ENCODE measurements at regions not wholly inside any gene's neighbourhood (a gene's known extent, or its start where the extent isn't known, plus 50 kb on each side); places are given as distances from the start of the nearest gene placed in this dataset.

DNA sequence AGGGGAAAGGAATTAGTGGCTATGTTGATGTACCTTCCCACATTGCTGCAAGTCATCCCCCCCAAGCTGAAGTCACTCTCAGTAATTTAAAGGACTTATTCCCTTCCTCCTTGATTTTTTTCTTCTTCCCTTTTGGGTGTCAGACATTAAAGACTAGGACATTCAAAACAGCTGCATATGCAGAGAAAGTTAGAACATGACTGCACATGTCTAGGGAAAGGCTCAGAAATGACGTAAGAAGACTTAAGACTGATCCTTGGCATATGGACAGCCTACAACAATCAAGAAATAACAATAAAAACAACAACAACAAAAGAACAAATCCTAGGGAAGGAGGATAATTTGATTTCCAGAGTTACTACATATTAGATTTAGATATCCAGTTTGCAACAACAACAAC lies 997.5 kb downstream of the TLE4 start:
- no peak for DNase-seq

- DNase-seq = no peak
Measured at GRCh38 chr9:80561526-80561925, 989.8 kb downstream of the TLE4 start.

DNA sequence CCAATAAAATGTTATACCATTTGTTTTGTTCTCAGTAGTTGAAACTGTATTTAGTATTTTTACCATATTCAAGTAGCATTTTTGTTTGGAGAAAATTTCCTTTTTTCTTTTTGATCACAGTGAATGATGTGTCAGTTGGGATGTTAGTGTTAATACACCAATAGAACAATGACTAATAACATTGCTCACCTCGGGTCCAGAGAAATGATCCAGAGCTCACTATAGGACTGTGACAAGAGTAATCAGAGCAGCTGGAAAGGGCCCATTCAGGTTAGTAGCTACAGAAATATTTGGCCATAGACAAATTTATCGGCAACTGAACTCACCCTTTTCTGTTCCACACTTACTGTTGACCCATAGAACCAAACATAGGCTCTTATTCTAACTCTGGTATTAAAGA lies 989.2 kb downstream of the TLE4 start:
- no peak for DNase-seq

DNA sequence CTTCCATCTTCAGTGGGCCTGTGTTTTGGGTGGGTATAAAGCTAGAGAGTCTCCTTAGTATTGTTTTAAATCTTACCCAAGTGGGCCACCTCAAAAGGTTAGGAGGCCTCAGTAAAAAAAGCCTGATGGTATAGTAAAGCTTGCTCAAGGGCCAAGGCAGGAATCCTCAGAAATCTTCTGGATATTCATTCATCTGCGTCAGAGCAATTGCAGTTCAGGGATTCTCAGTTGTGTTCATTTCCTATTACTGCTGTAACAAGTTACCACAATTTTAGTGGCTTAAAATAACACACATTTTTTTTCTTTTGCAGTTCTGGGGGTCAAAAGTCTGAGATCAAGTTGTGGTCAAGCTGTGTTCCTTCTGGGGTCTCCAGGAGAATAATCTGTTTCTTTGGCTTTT lies 985.5 kb downstream of the TLE4 start:
- DNase-seq = no peak

DNA sequence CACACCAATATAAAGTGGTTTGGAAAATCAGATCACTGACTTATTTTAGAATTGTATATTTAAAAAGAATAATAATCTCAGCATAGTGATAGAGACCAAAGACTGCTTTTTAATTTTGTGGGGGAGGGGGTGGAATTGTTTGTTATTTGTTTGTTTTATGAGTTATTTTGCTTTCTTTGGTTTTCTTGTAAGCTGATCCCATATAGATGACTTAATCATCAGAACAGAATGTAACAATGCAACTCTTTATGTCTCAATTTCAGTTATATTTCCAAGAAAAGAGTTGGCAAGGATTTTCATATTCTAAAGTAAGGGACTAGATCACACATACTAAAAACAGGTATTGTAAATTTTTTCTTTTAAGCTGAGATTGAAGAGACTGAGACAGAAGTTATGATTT lies 984.9 kb downstream of the TLE4 start:
- no peak for DNase-seq

DNA sequence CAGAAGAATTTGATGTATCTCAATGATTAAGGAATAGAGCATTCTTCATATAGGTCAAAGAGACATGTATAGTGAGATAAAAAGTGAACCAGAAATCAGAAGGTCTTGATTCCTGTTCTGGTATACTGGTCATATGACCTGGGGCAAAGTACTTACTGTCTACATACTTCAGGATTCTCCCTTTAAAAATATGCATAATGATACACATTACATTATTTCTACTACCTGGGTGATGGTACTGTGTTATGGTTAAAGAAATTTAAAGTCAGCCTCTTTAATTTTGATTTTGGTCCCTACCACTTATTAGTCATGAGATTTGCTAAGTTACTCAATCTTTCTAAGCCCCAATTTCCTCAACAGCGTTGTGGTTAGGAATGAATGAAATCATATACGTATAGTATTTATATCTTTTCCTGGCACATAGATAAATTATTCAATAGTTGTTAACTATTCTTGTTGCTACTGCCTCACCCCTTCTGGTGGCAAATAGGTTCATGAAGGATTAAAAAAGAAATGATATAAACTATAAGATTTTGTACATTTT lies 984.1 kb downstream of the TLE4 start:
- no peak for DNase-seq

- DNase-seq = no peak
Measured at GRCh38 chr9:80554856-80555255, 983.1 kb downstream of the TLE4 start.

- no peak for DNase-seq
Measured at GRCh38 chr9:80554301-80554700, 982.5 kb downstream of the TLE4 start.

DNA sequence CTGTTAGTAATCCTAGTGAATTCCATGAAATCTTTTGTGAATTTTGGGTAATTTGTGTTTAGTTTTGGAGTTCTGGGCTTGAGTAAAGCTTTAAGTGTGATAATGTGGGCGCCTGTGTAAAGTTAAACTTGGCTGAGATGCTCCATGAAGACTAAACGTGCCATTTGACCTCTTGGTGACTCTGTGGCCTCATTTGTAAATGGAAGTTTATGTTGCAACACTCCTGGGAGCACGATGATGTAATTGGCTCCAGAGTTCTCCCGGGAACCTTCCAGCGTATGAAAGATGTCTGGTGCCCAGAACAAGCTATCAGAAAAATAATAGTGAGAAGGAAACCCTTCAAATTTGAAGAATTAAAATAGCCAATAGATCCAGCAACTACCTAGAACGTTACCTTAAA lies 981.2 kb downstream of the TLE4 start:
- no peak for DNase-seq

DNA sequence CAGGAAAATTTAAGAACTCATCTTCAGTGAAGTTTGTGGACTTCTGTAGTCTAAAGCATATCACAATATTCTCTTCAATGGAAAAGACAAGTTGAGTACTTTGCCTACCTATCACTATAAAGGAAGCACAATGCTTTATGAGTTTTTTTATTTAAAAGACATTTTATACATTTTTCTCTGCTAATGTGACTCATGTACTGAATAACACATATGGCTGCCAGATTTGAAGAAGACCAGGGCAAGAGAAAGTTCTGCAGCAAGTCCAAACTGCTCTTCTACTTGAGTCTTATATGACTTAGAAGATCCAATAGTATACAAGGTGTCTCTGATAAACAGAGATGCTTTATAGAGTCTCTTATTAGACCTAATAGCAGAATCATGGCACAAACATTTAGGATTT lies 978.4 kb downstream of the TLE4 start:
- no peak for DNase-seq

- DNase-seq = no peak
Measured at GRCh38 chr9:80547613-80548012, 975.8 kb downstream of the TLE4 start.

- no peak for DNase-seq
Measured at GRCh38 chr9:80540387-80540786, 968.6 kb downstream of the TLE4 start.

DNA sequence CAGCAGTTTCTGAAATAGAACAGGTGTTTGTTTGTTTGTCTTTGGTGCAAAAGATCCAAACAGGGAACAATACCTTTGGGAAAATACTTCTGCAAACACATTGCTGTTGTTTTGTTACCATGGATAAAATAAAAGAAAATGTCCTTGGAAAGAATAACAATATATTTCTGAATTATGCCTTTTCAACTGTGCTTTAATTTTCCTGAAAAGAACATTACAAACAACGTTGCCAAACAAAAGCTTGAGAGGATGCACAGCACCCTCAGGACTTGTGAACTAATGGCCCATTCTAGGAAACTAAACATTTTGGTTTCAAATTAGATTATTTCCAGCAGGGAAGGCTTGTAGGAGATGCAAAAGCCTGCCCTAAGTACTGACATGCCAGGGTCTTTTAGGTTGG lies 967.2 kb downstream of the TLE4 start:
- no peak for DNase-seq

DNA sequence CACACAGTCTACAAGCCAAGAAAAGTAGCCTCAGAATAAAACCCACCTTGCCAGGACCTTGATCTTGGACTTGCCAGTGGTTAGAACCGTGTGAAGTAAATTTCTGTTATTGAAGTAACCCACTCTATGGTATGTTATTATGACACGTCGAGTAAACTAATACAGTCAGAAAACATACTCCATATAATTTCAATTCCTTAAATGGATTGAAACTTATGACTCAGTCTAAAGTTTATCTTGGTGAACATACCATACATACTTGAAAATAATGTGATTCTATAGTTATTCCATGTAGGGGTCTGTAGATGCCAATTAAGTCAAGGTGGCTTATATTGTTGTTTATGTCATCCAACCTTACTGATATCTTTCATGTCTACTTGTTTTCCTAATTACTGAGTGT lies 950.7 kb downstream of the TLE4 start:
- no peak for DNase-seq

GRCh38 chr9:80521151-80521550 lies 949.4 kb downstream of the TLE4 start:
- DNase-seq = no peak

- no peak for DNase-seq
Measured at GRCh38 chr9:80520231-80520630, 948.5 kb downstream of the TLE4 start.

DNA sequence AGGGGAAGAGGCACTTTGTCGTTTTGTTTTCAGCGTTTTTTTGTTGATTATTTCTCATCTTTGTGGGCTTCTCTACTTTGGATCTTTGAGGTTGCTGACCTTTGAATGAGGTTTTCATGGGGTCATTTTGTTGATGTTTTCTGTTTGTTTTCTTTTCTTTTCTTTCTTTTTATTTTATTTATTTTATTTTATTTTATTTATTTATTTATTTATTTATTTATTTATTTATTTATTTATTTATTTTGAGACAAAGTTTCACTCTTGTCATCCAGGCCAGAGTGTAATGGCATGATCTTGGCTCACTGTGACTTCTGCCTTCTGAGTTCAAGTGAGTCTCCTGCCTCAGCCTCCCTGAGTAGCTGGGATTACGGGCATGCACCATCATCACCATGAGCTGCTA lies 946.7 kb downstream of the TLE4 start:
- DNase-seq = no peak

DNA sequence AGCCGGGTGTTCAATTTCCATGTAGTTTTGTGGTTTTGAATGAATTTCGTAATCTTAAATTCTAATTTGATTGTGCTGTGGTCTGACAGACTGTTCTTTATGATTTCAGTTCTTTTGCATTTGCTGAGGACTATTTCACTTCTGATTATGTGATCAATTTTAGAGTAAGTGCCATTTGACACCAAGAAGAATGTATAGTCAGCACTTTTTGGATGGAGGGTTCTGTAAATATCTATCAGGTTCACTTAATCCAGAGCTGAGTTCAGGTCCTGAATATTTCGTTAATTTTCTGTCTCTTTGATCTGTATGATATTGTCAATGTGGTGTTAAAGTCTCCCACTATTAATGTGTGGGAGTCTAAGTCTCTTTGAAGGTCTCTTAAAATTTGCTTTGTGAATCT lies 944.9 kb downstream of the TLE4 start:
- no peak for DNase-seq

DNA sequence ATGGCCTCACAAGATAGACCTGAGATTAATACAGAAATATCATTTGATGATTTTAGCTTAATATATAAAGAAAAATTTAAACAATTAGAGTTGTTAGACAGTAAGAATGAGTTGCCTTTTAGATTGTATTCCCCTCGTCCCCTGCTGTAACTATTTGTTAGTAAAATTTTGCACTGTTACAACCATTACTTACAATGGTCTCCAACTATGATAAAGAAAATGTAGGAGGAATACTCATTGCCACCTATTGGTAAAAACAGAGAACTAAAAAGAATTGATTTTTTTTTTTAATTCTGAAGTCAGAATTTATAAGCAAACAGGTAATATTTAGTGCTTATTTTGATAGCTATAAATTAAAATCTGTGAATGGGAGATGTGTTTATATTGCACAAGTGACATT lies 937.6 kb downstream of the TLE4 start:
- DNase-seq = no peak

DNA sequence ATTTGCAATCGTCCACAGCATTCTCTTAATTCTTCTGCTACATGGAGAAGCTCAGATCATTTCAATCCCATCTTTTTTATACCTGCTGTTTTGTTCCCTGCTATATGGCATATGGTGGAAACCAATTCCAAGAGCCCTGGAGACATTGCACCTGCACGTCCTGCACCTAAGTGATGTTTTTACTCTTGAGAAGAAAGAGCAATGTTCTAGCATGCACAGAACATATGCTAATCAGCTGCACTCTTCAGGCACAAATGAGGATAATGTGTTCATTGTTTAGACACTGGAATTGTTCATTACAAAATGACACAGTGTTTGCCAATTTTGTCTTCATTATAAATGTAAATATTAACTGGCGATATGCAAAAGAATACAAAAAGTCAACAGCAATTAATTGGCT lies 935.8 kb downstream of the TLE4 start:
- no peak for DNase-seq

DNA sequence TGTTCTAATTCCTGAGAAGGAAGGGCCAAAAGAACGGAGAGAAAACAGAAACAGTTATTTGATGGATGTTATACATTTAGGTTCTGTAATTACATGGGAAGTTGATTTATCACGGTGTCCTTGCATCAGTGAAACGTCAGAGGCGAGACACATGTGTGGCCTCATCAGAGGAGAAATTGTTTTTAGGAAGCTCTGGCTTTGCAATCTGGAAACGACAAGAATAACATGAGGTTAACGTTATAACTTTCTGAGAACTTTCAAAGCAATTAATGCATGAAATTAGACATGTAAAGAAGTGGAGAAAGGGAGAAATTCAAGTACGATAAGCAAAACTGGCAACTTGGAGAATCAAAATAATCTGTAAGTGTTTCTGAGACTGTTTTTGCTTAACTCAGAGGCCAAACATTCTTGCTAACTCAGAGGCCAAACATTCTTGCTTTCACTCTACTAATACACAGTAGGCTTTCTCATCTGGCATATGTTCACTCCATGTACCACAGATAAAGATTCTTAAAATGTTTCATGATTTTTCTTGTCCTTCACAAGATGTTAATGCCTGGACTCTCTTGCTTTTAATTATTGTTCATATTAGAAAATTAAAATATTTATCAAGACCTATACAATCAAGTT lies 933.0 kb downstream of the TLE4 start:
- DNase-seq = no peak

GRCh38 chr9:80503671-80504281 lies 932.0 kb downstream of the TLE4 start:
- DNase-seq = no peak

DNA sequence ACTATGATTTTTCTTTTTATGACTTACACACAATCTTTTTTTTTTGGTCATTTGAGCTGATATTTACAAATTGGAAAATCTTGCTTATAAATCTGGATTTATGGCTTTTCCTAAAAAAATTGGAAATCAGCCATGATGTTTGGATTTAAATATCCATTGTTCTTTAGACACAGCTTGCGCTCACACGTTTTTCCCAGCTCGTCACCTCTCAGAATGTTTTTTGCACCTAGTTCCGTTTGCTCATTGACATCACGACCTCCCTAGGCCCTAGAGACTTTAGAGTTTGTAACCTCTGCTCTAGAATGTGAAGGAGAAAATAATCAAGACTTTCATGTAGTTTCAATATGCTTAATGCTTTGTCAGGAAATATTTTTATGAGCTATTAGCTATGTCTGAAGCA lies 930.5 kb downstream of the TLE4 start:
- no peak for DNase-seq

- DNase-seq = no peak
Measured at GRCh38 chr9:80501635-80502034, 929.9 kb downstream of the TLE4 start.

DNA sequence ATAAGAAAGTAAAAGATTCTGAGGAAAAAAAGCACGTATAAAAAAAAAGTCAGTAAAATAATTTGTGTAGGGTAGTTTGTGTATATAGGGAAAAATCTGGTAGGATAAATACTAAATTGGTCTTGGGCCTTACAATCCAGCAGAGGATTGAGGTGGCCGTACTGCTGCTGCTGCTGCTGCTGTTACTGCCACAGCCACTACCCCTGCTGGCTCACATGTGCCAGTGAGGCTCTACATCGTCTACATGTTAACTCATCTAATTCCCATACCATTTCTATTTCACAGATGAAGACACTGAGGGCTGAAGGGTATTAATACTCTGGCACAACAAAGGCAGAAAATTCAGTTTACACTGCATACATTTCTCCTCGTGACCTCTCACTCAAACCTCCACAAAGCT lies 928.5 kb downstream of the TLE4 start:
- no peak for DNase-seq
